ENCODE measurements at regions not wholly inside any gene's neighbourhood (a gene's known extent, or its start where the extent isn't known, plus 50 kb on each side); places are given as distances from the start of the nearest gene placed in this dataset.

DNA sequence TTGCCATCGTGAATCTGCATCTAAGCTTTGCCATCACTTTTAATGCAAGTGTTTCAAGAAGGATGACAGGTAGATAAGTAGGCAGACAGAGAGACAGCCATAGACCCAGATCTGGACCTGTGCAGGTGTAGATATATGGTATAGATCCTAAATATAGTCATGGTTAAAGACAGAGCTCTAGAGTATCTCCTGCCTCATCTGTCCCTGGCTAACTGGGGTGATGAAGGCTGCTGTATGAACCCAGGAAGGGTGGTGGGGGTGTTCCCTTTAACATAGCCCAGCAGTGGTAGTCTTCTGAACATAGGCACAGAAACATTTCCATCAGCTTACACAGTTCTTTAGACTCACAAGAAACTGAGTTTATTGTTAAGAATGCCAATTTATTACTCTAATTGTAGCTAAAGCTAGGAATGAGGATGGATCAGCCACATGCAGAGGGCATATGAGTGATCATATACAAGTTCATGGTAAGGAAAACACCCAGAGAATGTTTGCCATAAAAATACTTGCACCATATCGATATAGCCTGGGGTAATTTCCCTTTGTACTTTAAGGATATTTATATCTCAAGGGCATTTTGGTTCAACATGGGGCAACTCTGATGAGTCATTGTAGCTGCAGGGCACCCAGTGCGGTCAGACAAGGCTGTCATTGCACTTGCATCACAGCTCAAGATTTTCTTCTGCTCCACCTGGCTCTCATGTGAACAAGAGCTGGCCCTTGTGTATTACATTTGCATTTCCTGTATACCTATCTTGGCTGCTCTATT lies 587.2 kb downstream of the EPM2A start:
- Histone ChIP-seq H3K9me3 (no peaks in the 10 kb centered on the region), H3K27ac (no peak overlapping the region), H3K36me3 (replicated peaks in 1 of 2; ENCODE audit: insufficient read depth in 1 of 2, low read depth in 2 of 2) (no peaks in the 10 kb centered on the region), H3K27me3 (no peaks in the 10 kb centered on the region), H3K4me3 (no peak overlapping the region), H3K4me1 (peaks cover 7% of the 10 kb centered on the region)
- intact Hi-C loops (cut with DNase I) = no loop called here
- DNase-seq (peak; percentile 25 to 72 (median 58)), ATAC-seq (peak; percentile 81)
- TF ChIP-seq POLR2A (IDR thresholded peaks at IDR 0.05) = no peak
- TF ChIP-seq, protein P1, sequence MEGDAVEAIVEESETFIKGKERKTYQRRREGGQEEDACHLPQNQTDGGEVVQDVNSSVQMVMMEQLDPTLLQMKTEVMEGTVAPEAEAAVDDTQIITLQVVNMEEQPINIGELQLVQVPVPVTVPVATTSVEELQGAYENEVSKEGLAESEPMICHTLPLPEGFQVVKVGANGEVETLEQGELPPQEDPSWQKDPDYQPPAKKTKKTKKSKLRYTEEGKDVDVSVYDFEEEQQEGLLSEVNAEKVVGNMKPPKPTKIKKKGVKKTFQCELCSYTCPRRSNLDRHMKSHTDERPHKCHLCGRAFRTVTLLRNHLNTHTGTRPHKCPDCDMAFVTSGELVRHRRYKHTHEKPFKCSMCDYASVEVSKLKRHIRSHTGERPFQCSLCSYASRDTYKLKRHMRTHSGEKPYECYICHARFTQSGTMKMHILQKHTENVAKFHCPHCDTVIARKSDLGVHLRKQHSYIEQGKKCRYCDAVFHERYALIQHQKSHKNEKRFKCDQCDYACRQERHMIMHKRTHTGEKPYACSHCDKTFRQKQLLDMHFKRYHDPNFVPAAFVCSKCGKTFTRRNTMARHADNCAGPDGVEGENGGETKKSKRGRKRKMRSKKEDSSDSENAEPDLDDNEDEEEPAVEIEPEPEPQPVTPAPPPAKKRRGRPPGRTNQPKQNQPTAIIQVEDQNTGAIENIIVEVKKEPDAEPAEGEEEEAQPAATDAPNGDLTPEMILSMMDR (IDR thresholded peaks at IDR 0.05) = no peak
- 38 to 49% methylated on average over 3 of the region's 3 CpGs for WGBS, 2 donors

DNA sequence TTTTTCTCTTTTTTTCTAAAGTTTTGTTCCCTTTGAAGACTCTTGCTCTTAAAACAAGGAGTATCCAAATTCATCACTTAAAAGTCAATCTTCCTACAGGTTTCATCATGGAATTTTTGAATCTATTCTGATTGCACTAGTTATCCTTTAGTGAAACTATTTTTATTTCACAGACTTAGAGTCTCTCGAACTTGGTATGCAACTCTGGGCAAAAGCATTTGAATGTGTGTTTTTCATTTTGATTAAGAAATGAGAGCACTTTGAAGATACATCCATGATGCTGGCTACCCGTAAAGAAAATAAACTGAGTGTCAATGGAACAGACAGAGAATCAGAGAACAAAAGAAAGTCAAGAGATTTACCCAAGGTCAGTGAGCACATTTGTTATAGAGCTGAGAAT lies 586.5 kb downstream of the EPM2A start:
- no peak overlapping the region for H3K27ac ChIP-seq
- ATAC-seq (no peak), DNase-seq (no peak)
- peaks cover 7% of the 10 kb centered on the region for H3K4me1 ChIP-seq
- 47 to 54% methylated on average over 2 of the region's 2 CpGs for WGBS, 2 donors
- TF ChIP-seq POLR2A (IDR thresholded peaks at IDR 0.05) = no peak
- TF ChIP-seq, protein P1 (IDR thresholded peaks at IDR 0.05) = no peak
- H3K27me3 ChIP-seq = no peaks in the 10 kb centered on the region
- no peaks in the 10 kb centered on the region for H3K9me3 ChIP-seq
- no peak overlapping the region for H3K4me3 ChIP-seq
- intact Hi-C loops (cut with DNase I) = no loop called here
- no peaks in the 10 kb centered on the region for H3K36me3 ChIP-seq (replicated peaks in 1 of 2; ENCODE audit: insufficient read depth in 1 of 2, low read depth in 2 of 2)

DNA sequence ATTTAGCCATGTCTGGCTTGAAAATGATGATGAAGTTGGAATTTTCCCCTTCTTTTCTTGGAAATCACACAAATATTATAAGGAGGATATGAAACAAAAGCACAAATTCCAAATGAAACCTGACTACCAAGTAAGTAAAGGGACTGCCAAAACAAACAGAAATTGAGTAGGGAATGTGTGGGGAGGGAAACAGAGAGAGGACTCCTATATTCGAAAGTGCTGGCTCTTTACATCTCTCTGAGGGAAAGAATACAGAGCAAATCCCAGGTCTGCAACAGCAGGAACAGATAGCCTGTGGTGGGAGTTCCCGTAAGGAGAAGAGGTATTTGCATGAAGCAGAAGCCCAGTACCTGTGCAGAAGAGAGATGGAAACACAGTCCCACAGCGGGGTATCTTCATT lies 583.7 kb downstream of the EPM2A start:
- Histone ChIP-seq H3K27ac (no peak overlapping the region), H3K36me3 (replicated peaks in 1 of 2; ENCODE audit: insufficient read depth in 1 of 2, low read depth in 2 of 2) (no peaks in the 10 kb centered on the region), H3K4me1 (peaks cover 7% of the 10 kb centered on the region), H3K4me3 (no peak overlapping the region), H3K27me3 (no peaks in the 10 kb centered on the region), H3K9me3 (no peaks in the 10 kb centered on the region)
- WGBS, 2 donors = 70 to 72% methylated on average over 3 of the region's 3 CpGs
- DNase-seq (no peak), ATAC-seq (no peak)
- intact Hi-C loops (cut with DNase I) = no loop called here
- TF ChIP-seq, protein P1 (IDR thresholded peaks at IDR 0.05) = no peak
- no peak for TF ChIP-seq POLR2A (IDR thresholded peaks at IDR 0.05)

DNA sequence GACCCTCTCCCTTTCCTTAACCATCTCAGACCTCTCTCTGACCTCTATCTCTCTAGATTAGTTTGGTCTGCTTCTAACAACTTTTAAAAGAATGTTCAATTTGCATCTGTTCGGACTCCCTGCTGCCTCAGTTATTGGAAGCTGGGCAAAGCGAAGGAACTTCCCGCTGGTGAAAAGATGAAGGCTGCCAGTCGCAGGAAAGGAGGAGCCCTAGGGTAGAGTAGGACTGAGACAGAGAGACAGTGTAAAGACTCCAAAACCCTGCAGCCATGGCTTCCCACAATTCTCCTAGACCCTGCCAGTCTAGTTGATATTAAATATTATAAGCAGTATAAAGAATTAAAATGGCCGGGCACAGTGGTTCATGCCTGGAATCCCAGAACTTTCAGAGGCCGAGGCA lies 581.8 kb downstream of the EPM2A start:
- no peak for TF ChIP-seq POLR2A (IDR thresholded peaks at IDR 0.05)
- TF ChIP-seq, protein P1 (IDR thresholded peaks at IDR 0.05) = no peak
- Histone ChIP-seq H3K36me3 (replicated peaks in 1 of 2; ENCODE audit: insufficient read depth in 1 of 2, low read depth in 2 of 2) (no peaks in the 10 kb centered on the region), H3K9me3 (no peaks in the 10 kb centered on the region), H3K27ac (no peak overlapping the region), H3K4me3 (no peak overlapping the region), H3K4me1 (peaks cover 2% of the 10 kb centered on the region), H3K27me3 (no peaks in the 10 kb centered on the region)
- DNase-seq (no peak), ATAC-seq (no peak)
- 85 to 88% methylated on average over 6 of the region's 6 CpGs for WGBS, 2 donors
- intact Hi-C loops (cut with DNase I) = no loop called here

DNA sequence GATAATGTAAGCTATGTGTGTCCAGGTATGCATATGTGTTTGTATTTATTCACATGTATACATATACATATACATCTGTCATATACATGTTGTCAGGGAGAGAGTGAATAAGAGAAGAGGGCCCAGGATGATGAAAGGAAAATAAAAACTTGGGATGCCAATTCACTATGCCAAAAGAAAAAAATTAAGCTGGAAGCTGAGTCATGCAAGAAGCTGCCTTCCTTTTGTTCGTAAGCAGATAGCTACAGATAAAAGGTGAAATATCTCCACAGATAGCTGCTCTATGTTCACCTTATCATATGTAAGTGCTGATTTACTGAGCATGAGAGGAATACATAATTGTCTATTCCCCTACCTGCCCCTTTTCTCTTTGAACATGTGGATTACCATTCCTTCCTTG lies 579.9 kb downstream of the EPM2A start:
- DNase-seq (no peak), ATAC-seq (no peak)
- no peaks in the 10 kb centered on the region for H3K36me3 ChIP-seq (replicated peaks in 1 of 2; ENCODE audit: insufficient read depth in 1 of 2, low read depth in 2 of 2)
- 85 to 94% methylated on average over 1 of the region's 1 CpG for WGBS, 2 donors
- H3K27me3 ChIP-seq = no peaks in the 10 kb centered on the region
- TF ChIP-seq POLR2A (IDR thresholded peaks at IDR 0.05) = no peak
- TF ChIP-seq, protein P1 (IDR thresholded peaks at IDR 0.05) = no peak
- H3K4me3 ChIP-seq = no peak overlapping the region
- intact Hi-C loops (cut with DNase I) = no loop called here
- H3K4me1 ChIP-seq = no peaks in the 10 kb centered on the region
- no peak overlapping the region for H3K27ac ChIP-seq
- peaks cover 0 to 13% (median 0%) of the 10 kb centered on the region in 3 donors for H3K9me3 ChIP-seq
